CD4-positive, alpha-beta T cell treated with Interleukin-2 at 100 ng/mL for 4 hours (primary cell): ENCODE measurements at regions not wholly inside any gene's neighbourhood (a gene's known extent, or its start where the extent isn't known, plus 50 kb on each side); places are given as distances from the start of the nearest gene placed in this dataset.
A peak's percentile ranks its signal among the peaks of the same experiment; 100 is the strongest.

Experiments used
- DNase-seq: peaks from one replicate; pipeline ENCODE4 v3.0.0-alpha.2; 2020; ENCODE audit warnings: low spot score

GRCh38 chr6:156407334-156407733, 369.8 kb upstream of the ARID1B start:
- DNase-seq = no peak

- no peak for DNase-seq
These were observed 370.5 kb upstream of the ARID1B start for GRCh38 chr6:156406688-156407087.

GRCh38 chr6:156406099-156406498, 371.1 kb upstream of the ARID1B start:
- no peak for DNase-seq

- no peak for DNase-seq
These were observed 374.6 kb upstream of the ARID1B start for GRCh38 chr6:156402628-156403027.

GRCh38 chr6:156402227-156402626, 375.0 kb upstream of the ARID1B start:
- DNase-seq = no peak

GRCh38 chr6:156400487-156400886, 376.7 kb upstream of the ARID1B start:
- no peak for DNase-seq

GRCh38 chr6:156398966-156399365, 378.2 kb upstream of the ARID1B start:
- DNase-seq = no peak

GRCh38 chr6:156398371-156398770, 378.8 kb upstream of the ARID1B start:
- DNase-seq = no peak

GRCh38 chr6:156396791-156397418, 380.3 kb upstream of the ARID1B start:
- no peak for DNase-seq

- peak; percentile 49 for DNase-seq
These were observed 381.0 kb upstream of the ARID1B start for GRCh38 chr6:156396068-156396771.

- DNase-seq = peak; percentile 66
These were observed 381.9 kb upstream of the ARID1B start for GRCh38 chr6:156395276-156395675.

GRCh38 chr6:156392648-156393047, 384.5 kb upstream of the ARID1B start:
- DNase-seq = no peak

- DNase-seq = no peak
These were observed 385.2 kb upstream of the ARID1B start for GRCh38 chr6:156391977-156392376.

GRCh38 chr6:156391061-156391672, 386.0 kb upstream of the ARID1B start:
- no peak for DNase-seq

GRCh38 chr6:156390621-156391020, 386.6 kb upstream of the ARID1B start:
- DNase-seq = no peak

GRCh38 chr6:156389296-156389695, 387.9 kb upstream of the ARID1B start:
- DNase-seq = no peak

- DNase-seq = no peak
These were observed 389.7 kb upstream of the ARID1B start for GRCh38 chr6:156387472-156387871.

GRCh38 chr6:156383059-156383458, 394.1 kb upstream of the ARID1B start:
- no peak for DNase-seq

- DNase-seq = no peak
These were observed 397.5 kb upstream of the ARID1B start for GRCh38 chr6:156379392-156380289.

GRCh38 chr6:156378853-156379252, 398.3 kb upstream of the ARID1B start:
- peak; percentile 14 for DNase-seq

GRCh38 chr6:156376091-156376490, 401.1 kb upstream of the ARID1B start:
- DNase-seq = no peak

- no peak for DNase-seq
These were observed 417.3 kb upstream of the ARID1B start for GRCh38 chr6:156359912-156360311.
